SH-SY5Y (cell line): ENCODE measurements at regions not wholly inside any gene's neighbourhood (a gene's known extent, or its start where the extent isn't known, plus 50 kb on each side); places are given as distances from the start of the nearest gene placed in this dataset.

Source experiments
- GATA2 ChIP-seq: IDR thresholded peaks from 2 replicates; pipeline ENCODE4 v1.6.1; 2011; ENCODE audit warnings: mild to moderate bottlenecking, low read depth, low read length
- GATA3 ChIP-seq: IDR thresholded peaks from 2 replicates; pipeline ENCODE4 v1.6.1; 2011; ENCODE audit warnings: low read depth, mild to moderate bottlenecking, low read length, moderate library complexity

DNA sequence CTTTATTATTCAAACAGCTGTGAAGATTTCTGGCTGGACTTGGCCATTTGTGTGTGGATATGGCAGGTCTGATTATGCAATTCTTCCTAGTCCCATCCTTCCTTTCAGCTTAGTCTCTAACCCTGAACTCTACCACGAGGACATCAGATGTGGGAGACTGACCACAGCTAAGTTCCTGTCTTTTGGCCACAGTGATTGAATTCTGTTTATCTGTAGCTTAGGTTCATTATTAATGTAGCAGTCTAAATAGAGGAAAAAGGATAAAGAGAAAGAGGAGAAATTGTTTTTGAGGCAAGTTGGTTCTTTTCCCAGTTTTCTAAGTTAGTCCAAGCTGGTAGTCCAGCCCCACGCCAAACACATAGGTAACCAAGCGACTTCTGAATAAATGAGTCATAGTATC, 598.9 kb downstream of the RFPL4B start:
- TF ChIP-seq GATA3 = no peak
- TF ChIP-seq GATA2 = no peak
